ENCODE measurements at regions not wholly inside any gene's neighbourhood (a gene's known extent, or its start where the extent isn't known, plus 50 kb on each side); places are given as distances from the start of the nearest gene placed in this dataset.

DNA sequence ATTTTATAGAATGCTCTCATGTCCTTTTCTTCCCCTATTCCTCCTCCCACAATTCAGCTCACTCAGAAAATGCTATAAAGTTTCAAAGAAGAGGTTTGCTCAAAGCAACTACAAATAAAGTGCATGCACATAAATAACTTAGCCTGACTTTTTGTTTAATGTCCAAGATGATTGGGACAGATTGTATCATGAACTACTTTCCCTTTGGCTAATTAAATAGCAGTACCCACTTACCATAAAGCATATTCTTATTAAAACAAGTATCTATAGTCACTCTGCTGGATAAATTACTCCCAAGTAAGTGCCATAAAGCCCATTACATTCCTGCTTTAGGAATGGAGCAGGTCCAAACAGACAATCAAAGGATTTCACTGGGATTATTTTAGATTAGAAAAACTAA, 576.0 kb downstream of the LMO4 start:
- Histone ChIP-seq H3K27me3 (ENCODE audit: control insufficient read depth in 3 of 3, insufficient read depth in 3 of 3, low read length in 3 of 3) (no peaks in the 10 kb centered on the region), H3K27ac (ENCODE audit: low read depth in 1 of 3, low read length in 2 of 3) (no peak overlapping the region), H3K4me1 (ENCODE audit: control insufficient read depth in 3 of 3, insufficient read depth in 2 of 3, low read depth in 1 of 3, low read length in 2 of 3) (peaks cover 0 to 11% (median 0%) of the 10 kb centered on the region in 3 donors), H3K36me3 (ENCODE audit: control insufficient read depth in 3 of 3, insufficient read depth in 2 of 3, low read depth in 1 of 3, low read length in 3 of 3) (no peaks in the 10 kb centered on the region), H3K4me3 (ENCODE audit: low read depth in 1 of 3, low read length in 3 of 3) (no peak overlapping the region), H3K9me3 (ENCODE audit: control insufficient read depth in 2 of 2, insufficient read depth in 1 of 2, low read depth in 1 of 2, low read length in 1 of 2) (no peaks in the 10 kb centered on the region)
- no peak for FAIRE-seq
- no peak for DNase-seq

DNA sequence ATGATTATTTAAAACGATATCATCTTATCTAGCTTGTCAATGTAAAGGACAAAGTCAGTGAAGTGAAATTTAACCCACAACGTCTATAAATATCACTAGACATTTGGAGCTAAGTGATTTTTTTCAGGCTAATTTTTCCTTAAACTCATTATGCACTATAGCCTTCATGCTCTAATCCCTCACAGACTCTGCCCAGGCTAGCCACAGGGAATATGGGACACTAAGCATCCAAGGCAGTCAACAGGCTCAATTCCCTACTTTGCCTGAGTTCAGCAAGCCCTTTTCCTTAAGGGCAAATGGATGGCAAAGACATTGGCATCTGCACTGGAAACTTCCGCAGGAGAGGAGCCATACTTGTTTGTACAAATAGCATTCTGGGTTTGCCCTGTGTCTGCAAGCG, 577.0 kb downstream of the LMO4 start:
- Histone ChIP-seq H3K27ac (ENCODE audit: low read depth in 1 of 3, low read length in 2 of 3) (no peak overlapping the region), H3K27me3 (ENCODE audit: control insufficient read depth in 3 of 3, insufficient read depth in 3 of 3, low read length in 3 of 3) (no peaks in the 10 kb centered on the region), H3K9me3 (ENCODE audit: control insufficient read depth in 2 of 2, insufficient read depth in 1 of 2, low read depth in 1 of 2, low read length in 1 of 2) (no peaks in the 10 kb centered on the region), H3K4me1 (ENCODE audit: control insufficient read depth in 3 of 3, insufficient read depth in 2 of 3, low read depth in 1 of 3, low read length in 2 of 3) (peaks cover 0 to 7% (median 0%) of the 10 kb centered on the region in 3 donors), H3K36me3 (ENCODE audit: control insufficient read depth in 3 of 3, insufficient read depth in 2 of 3, low read depth in 1 of 3, low read length in 3 of 3) (no peaks in the 10 kb centered on the region), H3K4me3 (ENCODE audit: low read depth in 1 of 3, low read length in 3 of 3) (no peak overlapping the region)
- DNase-seq (no peak), FAIRE-seq (no peak)
- 57 to 73% (median 62%) methylated on average over 4 of the region's 4 CpGs for WGBS, 3 donors

DNA sequence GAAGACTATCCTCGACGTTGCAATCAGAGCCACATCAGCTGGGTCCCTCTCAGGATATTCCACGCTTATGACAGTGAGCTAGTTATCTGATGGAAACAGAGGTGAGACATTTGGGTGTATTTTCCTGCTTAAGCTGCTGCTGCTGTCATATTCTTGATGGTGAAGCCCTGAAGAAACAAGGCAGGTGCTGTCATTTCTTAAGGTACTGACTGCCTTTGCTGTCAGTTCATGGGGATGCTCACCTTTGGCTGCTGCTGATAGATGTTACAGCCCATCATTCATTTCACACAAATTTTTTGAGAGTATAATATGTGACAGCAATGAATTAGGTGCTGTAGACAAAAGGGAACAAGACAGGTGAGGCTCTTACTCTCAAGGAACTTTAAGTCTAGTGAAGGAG, 577.4 kb downstream of the LMO4 start:
- FAIRE-seq: no peak
- H3K27ac ChIP-seq (ENCODE audit: low read depth in 1 of 3, low read length in 2 of 3): no peak overlapping the region
- peaks cover 0 to 7% (median 0%) of the 10 kb centered on the region in 3 donors for H3K4me1 ChIP-seq (ENCODE audit: control insufficient read depth in 3 of 3, insufficient read depth in 2 of 3, low read depth in 1 of 3, low read length in 2 of 3)
- H3K9me3 ChIP-seq (ENCODE audit: control insufficient read depth in 2 of 2, insufficient read depth in 1 of 2, low read depth in 1 of 2, low read length in 1 of 2): no peaks in the 10 kb centered on the region
- H3K27me3 ChIP-seq (ENCODE audit: control insufficient read depth in 3 of 3, insufficient read depth in 3 of 3, low read length in 3 of 3): no peaks in the 10 kb centered on the region
- DNase-seq: no peak
- 82 to 93% (median 92%) methylated on average over 3 of the region's 3 CpGs for WGBS, 3 donors
- H3K36me3 ChIP-seq (ENCODE audit: control insufficient read depth in 3 of 3, insufficient read depth in 2 of 3, low read depth in 1 of 3, low read length in 3 of 3): no peaks in the 10 kb centered on the region
- H3K4me3 ChIP-seq (ENCODE audit: low read depth in 1 of 3, low read length in 3 of 3): no peak overlapping the region

DNA sequence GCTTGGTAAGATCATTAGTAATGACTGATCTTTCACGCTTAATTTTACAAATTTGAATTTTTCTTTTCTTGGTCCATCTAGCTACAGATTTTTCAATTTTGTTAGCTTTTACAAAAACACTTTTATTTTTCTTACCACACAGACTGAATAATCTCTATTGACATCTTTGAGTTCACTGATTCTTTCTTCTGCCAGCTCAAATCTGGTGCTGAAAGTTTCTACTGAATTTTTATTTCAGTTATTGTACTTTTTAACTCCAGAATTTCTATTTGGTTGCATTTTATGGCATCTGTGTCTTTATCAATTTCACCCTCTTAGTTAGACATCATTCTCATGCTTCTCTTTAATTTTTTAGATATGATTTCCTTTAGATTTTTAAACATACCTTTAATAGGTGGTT, 584.7 kb downstream of the LMO4 start:
- H3K27ac ChIP-seq (ENCODE audit: low read depth in 1 of 3, low read length in 2 of 3): no peak overlapping the region
- H3K36me3 ChIP-seq (ENCODE audit: control insufficient read depth in 3 of 3, insufficient read depth in 2 of 3, low read depth in 1 of 3, low read length in 3 of 3): no peaks in the 10 kb centered on the region
- 97 to 100% (median 99%) methylated on average over 1 of the region's 1 CpG for WGBS, 3 donors
- H3K9me3 ChIP-seq (ENCODE audit: control insufficient read depth in 2 of 2, insufficient read depth in 1 of 2, low read depth in 1 of 2, low read length in 1 of 2): peaks cover 0 to 7% of the 10 kb centered on the region in 2 donors
- DNase-seq (no peak), FAIRE-seq (no peak)
- no peaks in the 10 kb centered on the region for H3K27me3 ChIP-seq (ENCODE audit: control insufficient read depth in 3 of 3, insufficient read depth in 3 of 3, low read length in 3 of 3)
- H3K4me3 ChIP-seq (ENCODE audit: low read depth in 1 of 3, low read length in 3 of 3): no peak overlapping the region
- no peaks in the 10 kb centered on the region for H3K4me1 ChIP-seq (ENCODE audit: control insufficient read depth in 3 of 3, insufficient read depth in 2 of 3, low read depth in 1 of 3, low read length in 2 of 3)

DNA sequence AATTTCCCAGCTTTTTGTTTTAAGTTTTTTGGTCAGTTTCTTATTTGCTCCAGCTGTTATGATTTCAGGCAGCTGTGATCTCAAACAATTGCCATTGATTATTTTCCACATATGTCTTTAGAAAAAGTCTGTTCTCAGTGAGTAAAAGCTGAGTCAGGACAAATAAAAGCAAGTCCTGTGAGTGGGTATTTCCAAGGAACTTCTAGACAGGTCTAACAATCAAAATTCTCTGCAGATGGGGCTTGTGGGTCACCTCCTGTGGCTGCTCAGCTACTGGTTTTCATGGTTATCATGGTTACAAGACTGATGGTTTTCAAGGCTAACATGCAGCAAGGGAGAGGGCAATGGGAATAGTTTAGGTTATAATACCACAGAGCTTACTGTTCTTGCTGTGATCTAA, 585.7 kb downstream of the LMO4 start:
- DNase-seq (no peak), FAIRE-seq (no peak)
- H3K27ac ChIP-seq (ENCODE audit: low read depth in 1 of 3, low read length in 2 of 3): no peak overlapping the region
- H3K27me3 ChIP-seq (ENCODE audit: control insufficient read depth in 3 of 3, insufficient read depth in 3 of 3, low read length in 3 of 3): no peaks in the 10 kb centered on the region
- H3K36me3 ChIP-seq (ENCODE audit: control insufficient read depth in 3 of 3, insufficient read depth in 2 of 3, low read depth in 1 of 3, low read length in 3 of 3): no peaks in the 10 kb centered on the region
- no peak overlapping the region for H3K4me3 ChIP-seq (ENCODE audit: low read depth in 1 of 3, low read length in 3 of 3)
- no peaks in the 10 kb centered on the region for H3K4me1 ChIP-seq (ENCODE audit: control insufficient read depth in 3 of 3, insufficient read depth in 2 of 3, low read depth in 1 of 3, low read length in 2 of 3)
- H3K9me3 ChIP-seq (ENCODE audit: control insufficient read depth in 2 of 2, insufficient read depth in 1 of 2, low read depth in 1 of 2, low read length in 1 of 2): peaks cover 0 to 7% of the 10 kb centered on the region in 2 donors

DNA sequence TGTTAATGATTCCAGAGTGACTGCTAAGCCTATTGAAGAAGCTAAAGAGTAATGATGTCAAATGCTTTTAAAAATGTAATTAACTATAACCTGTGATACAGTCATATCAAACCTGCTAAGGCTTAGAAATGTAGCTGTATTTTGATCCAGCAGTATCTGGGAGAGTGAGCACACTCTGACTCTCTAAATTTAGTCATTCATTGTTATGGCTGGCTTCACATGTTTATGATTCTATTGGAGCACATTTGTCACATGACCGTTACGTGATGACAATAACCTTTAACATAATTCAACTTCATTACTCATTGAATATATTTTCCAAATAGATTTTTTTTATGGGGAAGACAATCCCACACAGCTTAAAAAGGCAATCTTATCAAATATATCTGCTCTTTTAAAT, 587.1 kb downstream of the LMO4 start:
- FAIRE-seq: no peak
- WGBS, 3 donors: 91 to 97% (median 96%) methylated on average over 2 of the region's 2 CpGs

DNA sequence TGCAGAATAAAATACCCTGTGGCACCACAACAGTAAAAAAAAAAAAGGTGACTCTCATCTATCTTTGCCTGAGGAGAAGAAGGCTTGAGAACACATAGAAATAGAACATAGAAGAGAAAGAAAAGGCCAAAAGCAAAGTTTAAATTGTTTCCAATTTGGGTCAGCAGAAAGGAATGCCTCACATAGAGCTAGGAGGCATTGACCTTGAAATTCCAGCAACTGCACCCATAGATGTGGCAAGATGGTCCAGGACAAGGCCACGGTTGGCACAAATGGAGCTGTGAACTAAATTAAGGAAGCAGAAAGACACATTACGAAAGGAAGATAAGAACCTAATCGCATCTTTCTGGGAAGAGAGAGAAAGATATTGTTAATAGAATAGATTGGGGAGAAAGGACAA, 588.3 kb downstream of the LMO4 start:
- Histone ChIP-seq H3K27me3 (ENCODE audit: control insufficient read depth in 3 of 3, insufficient read depth in 3 of 3, low read length in 3 of 3) (no peaks in the 10 kb centered on the region), H3K27ac (ENCODE audit: low read depth in 1 of 3, low read length in 2 of 3) (no peak overlapping the region), H3K4me1 (ENCODE audit: control insufficient read depth in 3 of 3, insufficient read depth in 2 of 3, low read depth in 1 of 3, low read length in 2 of 3) (no peaks in the 10 kb centered on the region), H3K36me3 (ENCODE audit: control insufficient read depth in 3 of 3, insufficient read depth in 2 of 3, low read depth in 1 of 3, low read length in 3 of 3) (no peaks in the 10 kb centered on the region), H3K9me3 (ENCODE audit: control insufficient read depth in 2 of 2, insufficient read depth in 1 of 2, low read depth in 1 of 2, low read length in 1 of 2) (peaks cover 0 to 7% of the 10 kb centered on the region in 2 donors), H3K4me3 (ENCODE audit: low read depth in 1 of 3, low read length in 3 of 3) (no peak overlapping the region)
- 83 to 92% (median 88%) methylated on average over 3 of the region's 3 CpGs for WGBS, 3 donors
- FAIRE-seq (no peak), DNase-seq (no peak)

More for the DNA sequence above, 587.1 kb downstream of the LMO4 start:
- DNase-seq: no peak
- peaks cover 0 to 7% of the 10 kb centered on the region in 2 donors for H3K9me3 ChIP-seq (ENCODE audit: control insufficient read depth in 2 of 2, insufficient read depth in 1 of 2, low read depth in 1 of 2, low read length in 1 of 2)
- H3K27ac ChIP-seq (ENCODE audit: low read depth in 1 of 3, low read length in 2 of 3): no peak overlapping the region
- H3K4me1 ChIP-seq (ENCODE audit: control insufficient read depth in 3 of 3, insufficient read depth in 2 of 3, low read depth in 1 of 3, low read length in 2 of 3): no peaks in the 10 kb centered on the region
- H3K36me3 ChIP-seq (ENCODE audit: control insufficient read depth in 3 of 3, insufficient read depth in 2 of 3, low read depth in 1 of 3, low read length in 3 of 3): no peaks in the 10 kb centered on the region
- no peaks in the 10 kb centered on the region for H3K27me3 ChIP-seq (ENCODE audit: control insufficient read depth in 3 of 3, insufficient read depth in 3 of 3, low read length in 3 of 3)
- no peak overlapping the region for H3K4me3 ChIP-seq (ENCODE audit: low read depth in 1 of 3, low read length in 3 of 3)

DNA sequence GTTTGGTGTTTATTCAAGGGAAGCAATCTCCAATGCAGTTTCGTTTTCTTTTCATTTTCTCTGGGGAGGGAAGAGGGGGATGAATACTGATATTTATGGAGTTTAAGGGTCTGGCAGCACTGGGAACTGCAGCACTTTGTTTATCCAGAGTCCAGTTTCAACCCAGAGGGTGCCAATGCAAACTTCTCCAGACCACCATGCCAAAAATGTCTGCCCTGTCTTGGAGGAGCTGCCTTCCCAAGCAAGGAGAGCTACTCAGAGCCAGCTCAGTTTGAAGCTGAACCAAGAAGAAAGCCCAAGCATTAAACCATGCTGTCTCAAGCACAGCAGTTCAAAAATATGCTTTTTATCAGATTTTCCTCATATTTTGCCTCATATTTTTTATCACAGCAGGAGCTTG, 589.7 kb downstream of the LMO4 start:
- peak overlapping the region in 1 of 3 donors; percentile 42 for H3K27ac ChIP-seq (ENCODE audit: low read depth in 1 of 3, low read length in 2 of 3)
- H3K9me3 ChIP-seq (ENCODE audit: control insufficient read depth in 2 of 2, insufficient read depth in 1 of 2, low read depth in 1 of 2, low read length in 1 of 2): peaks cover 0 to 7% of the 10 kb centered on the region in 2 donors
- 47 to 62% (median 48%) methylated on average over 1 of the region's 1 CpG for WGBS, 3 donors
- no peak for FAIRE-seq
- H3K36me3 ChIP-seq (ENCODE audit: control insufficient read depth in 3 of 3, insufficient read depth in 2 of 3, low read depth in 1 of 3, low read length in 3 of 3): no peaks in the 10 kb centered on the region
- no peak for DNase-seq
- no peak overlapping the region for H3K4me3 ChIP-seq (ENCODE audit: low read depth in 1 of 3, low read length in 3 of 3)
- no peaks in the 10 kb centered on the region for H3K27me3 ChIP-seq (ENCODE audit: control insufficient read depth in 3 of 3, insufficient read depth in 3 of 3, low read length in 3 of 3)
- H3K4me1 ChIP-seq (ENCODE audit: control insufficient read depth in 3 of 3, insufficient read depth in 2 of 3, low read depth in 1 of 3, low read length in 2 of 3): no peaks in the 10 kb centered on the region

DNA sequence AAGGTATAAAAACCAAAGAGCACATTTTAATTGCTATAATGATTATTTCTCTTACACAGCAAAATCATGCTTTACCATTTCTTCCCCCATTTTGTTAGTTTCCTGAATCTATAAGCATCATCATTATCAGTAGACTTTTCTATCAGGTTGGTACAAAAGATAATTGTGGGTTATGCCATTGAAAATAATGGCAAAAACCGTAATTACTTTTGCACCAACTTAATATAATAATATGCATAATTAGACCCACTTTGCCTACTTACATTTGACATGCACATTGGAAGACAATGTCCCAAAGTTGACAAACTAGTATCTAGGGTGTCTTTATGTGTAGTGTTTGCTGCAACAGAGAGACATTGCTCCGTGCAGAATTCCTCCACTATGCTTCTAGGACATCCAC, 594.2 kb downstream of the LMO4 start:
- Histone ChIP-seq H3K27me3 (ENCODE audit: control insufficient read depth in 3 of 3, insufficient read depth in 3 of 3, low read length in 3 of 3) (no peaks in the 10 kb centered on the region), H3K9me3 (ENCODE audit: control insufficient read depth in 2 of 2, insufficient read depth in 1 of 2, low read depth in 1 of 2, low read length in 1 of 2) (no peaks in the 10 kb centered on the region), H3K27ac (ENCODE audit: low read depth in 1 of 3, low read length in 2 of 3) (no peak overlapping the region), H3K4me3 (ENCODE audit: low read depth in 1 of 3, low read length in 3 of 3) (no peak overlapping the region), H3K36me3 (ENCODE audit: control insufficient read depth in 3 of 3, insufficient read depth in 2 of 3, low read depth in 1 of 3, low read length in 3 of 3) (no peaks in the 10 kb centered on the region), H3K4me1 (ENCODE audit: control insufficient read depth in 3 of 3, insufficient read depth in 2 of 3, low read depth in 1 of 3, low read length in 2 of 3) (peaks cover 2 to 14% (median 2%) of the 10 kb centered on the region in 3 donors)
- WGBS, 3 donors: 70 to 89% (median 88%) methylated on average over 2 of the region's 2 CpGs
- no peak for FAIRE-seq
- no peak for DNase-seq

Data from small intestine (tissue), 7 donors.